NCI-H2196 treated with DMSO at 0.1 percent for 48 hours (cell line): ENCODE measurements at regions not wholly inside any gene's neighbourhood (a gene's known extent, or its start where the extent isn't known, plus 50 kb on each side); places are given as distances from the start of the nearest gene placed in this dataset.

Experiments
- DNase-seq: peaks from one replicate; lab custom pipeline; 2025; ENCODE audit not compliant: unreplicated experiment; lab: John Stamatoyannopoulos, UW

DNA sequence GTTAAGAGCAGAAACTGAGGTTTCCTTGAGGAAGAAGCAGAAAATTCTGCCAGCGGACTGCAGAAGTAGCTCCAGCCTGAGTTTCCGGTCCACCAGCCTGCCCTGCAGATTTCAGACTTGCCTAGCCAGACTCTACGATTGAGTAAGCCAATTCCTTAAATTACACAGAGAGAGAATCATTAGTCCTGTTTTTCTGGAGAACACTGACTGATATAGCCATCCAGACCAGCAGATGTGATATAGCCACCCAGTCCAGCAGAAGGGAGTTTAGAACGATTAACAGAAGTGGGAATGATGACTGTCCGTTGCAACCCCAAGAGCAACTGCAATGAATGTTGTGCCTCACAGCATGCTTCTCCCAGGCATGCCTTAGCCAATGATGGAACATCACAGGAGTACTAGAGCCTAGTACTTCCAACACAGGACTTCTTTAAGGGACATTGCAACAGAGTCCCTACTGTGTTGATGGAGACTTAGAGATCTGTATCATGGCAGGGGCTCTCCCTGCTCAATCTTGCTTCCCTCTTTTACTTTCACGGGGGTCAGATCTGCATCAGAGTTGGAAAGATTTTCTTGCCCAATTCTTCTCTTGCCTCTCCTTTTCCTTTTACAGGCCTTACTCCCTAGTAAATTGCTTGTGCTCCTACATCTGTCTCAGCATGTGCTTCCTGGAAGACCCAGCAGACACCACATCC, 264.6 kb upstream of the CLNK start:
- DNase-seq, result no peak

DNA sequence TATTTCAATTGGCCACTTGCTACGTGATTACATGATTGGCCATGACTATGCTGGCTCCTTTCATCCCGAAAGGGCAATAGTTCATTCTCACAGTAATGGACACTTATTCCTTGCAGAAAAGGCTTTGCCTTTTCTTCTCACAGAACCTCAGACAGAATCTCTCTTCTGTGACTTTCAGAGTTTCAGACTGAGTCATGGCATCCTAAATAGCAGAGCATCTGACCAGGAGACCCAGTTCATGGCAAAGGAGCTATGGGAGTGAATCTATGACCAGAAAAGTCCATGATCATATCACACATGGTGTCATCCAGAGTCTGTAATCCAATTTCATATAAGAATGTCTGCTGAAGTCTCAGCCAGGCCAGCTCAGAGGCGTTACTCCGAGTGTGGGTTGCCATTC, 263.3 kb upstream of the CLNK start:
- DNase-seq, result no peak

DNA sequence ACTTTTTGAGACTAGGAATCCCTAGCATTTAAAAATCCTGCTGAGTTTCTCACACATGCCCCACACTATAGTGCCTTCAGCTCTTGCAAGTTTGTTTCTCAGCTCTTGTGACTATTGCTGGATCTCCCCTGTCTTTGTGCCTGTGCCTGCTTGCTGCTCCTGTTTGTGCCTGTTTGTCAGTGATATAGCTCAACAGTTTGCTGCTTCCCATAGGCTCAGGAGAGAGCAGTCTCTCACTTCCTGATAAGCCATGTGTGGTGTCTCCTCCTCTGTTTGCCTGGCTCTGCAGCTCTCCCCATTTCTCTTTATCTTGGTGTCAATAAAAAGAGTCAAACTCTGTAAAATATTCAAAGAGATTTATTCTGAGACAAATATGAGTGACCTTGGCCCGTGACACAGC, 259.8 kb upstream of the CLNK start:
- no peak for DNase-seq

- DNase-seq, result no peak
These were observed 257.6 kb upstream of the CLNK start for GRCh38 chr4:10942156-10942555.

- DNase-seq, result no peak
These were observed 245.2 kb upstream of the CLNK start for GRCh38 chr4:10929818-10930217.

DNA sequence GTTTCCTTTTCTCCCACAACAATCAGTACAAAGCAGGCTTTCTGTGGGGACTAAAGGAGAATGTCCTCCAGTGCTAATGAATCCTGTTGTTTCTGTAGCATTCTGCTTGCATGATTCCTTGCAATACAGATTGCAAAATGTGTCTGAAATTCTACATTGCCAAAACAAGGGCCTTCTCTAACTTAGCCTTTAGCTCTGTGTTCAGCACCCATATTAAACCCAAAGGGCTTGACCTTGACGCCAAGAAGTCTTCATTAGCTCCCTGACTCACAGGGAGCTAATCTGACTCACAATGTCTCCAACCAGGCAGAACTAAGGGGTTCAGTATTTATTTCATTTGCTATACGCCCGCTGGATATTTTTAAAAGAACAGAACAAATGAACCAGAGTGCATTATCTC, 241.4 kb upstream of the CLNK start:
- DNase-seq, result no peak

DNA sequence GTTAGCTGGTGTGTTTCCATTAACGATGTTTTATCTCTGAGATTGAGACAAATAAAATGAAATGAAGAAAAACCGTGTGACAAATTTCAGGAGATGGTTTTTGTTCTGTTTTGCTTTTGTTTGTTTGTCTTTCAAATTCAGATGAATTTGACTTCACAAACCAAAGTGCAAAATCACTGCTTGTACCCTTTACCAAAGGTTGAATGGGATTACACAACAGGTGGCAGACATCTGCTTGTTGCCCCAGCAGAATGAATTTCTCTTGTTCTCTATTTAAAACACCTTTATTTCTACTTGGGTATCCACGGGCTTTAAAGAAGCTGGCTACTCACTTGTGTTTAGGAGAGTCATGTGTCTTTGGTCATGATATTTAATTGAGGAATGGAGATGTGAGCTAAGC, 239.7 kb upstream of the CLNK start:
- DNase-seq, result no peak

- peak; percentile 65 for DNase-seq
These were observed 233.0 kb upstream of the CLNK start for GRCh38 chr4:10917566-10917965.

GRCh38 chr4:10898072-10898471, 213.5 kb upstream of the CLNK start:
- DNase-seq, result no peak

DNA sequence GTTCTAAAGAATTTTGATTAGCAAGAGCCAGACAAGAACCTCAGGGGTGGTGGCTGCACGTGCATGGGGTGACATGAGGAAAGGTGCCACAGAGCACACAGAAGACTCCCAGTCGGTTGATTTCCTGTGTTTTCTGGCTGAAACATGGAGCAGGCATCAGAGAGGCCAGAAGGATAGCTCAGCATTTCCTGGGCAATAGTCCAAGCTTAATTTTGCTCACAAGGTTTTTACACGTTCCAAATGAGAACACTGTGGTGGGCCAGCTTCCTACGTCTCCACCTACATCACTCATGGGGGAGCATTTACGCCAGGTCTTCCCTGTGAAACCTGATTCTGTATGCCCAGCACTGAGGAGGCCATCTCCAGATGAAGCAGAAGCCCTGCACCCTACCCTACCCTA, 212.5 kb upstream of the CLNK start:
- DNase-seq, result no peak

- DNase-seq, result no peak
These were observed 208.8 kb upstream of the CLNK start for GRCh38 chr4:10893395-10893794.

GRCh38 chr4:10891866-10892265, 207.3 kb upstream of the CLNK start:
- DNase-seq, result no peak

GRCh38 chr4:10889819-10890218, 205.3 kb upstream of the CLNK start:
- no peak for DNase-seq

- DNase-seq, result no peak
These were observed 195.0 kb upstream of the CLNK start for GRCh38 chr4:10879411-10880110.

GRCh38 chr4:10878861-10879260, 194.3 kb upstream of the CLNK start:
- no peak for DNase-seq

DNA sequence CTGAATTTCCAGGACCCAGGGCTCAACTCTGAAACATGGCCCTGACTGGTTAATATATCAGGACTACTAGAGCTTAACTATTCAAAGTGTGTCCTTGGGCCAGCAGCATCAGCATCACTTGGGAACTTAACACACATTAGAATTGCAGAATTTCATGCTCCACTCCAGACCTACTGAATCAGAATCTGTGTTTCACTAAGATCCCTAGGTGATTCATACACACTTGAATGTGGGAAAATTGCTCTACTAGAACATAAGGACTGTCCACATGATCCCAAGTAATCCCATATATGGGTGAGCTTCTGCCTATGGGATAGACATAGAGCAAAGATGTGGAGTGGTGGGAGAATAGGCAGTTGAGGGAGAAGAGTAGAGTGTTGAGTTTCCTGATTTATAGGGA, 192.5 kb upstream of the CLNK start:
- no peak for DNase-seq

DNA sequence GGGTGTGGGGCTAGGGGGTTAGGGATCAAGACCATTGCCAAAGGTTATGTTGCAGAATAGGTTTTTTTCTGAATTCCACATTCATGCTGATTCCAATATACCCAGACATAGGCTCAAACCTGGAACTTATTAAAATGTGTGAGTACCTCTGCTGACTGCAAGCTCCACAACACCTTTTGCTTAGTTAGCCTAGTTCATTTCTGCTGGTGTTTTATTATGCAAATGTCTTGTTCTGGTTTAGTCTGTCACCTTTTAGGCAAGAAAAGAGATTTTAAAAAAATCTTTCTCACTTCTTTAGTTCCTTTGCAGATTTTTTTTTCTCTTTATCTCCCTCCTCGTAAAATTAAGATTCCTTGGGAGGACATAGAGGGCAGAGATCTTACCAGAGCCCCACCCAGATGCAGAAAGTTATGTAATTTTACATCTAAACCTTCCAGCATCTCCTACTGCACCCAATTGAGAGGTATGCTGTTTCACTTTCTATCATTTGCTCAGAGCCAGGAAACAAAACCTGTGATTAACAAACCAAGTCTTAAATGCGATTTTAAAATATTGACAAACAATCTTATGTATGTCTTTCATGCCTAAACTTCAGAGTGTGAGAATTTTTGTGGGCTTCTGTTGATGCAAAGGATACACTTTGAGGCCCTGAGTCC, 190.7 kb upstream of the CLNK start:
- no peak for DNase-seq

GRCh38 chr4:10873809-10874208, 189.2 kb upstream of the CLNK start:
- DNase-seq, result no peak

GRCh38 chr4:10872833-10873517, 188.4 kb upstream of the CLNK start:
- no peak for DNase-seq

- DNase-seq, result no peak
These were observed 182.1 kb upstream of the CLNK start for GRCh38 chr4:10866666-10867065.

- no peak for DNase-seq
These were observed 176.5 kb upstream of the CLNK start for GRCh38 chr4:10861036-10861435.

DNA sequence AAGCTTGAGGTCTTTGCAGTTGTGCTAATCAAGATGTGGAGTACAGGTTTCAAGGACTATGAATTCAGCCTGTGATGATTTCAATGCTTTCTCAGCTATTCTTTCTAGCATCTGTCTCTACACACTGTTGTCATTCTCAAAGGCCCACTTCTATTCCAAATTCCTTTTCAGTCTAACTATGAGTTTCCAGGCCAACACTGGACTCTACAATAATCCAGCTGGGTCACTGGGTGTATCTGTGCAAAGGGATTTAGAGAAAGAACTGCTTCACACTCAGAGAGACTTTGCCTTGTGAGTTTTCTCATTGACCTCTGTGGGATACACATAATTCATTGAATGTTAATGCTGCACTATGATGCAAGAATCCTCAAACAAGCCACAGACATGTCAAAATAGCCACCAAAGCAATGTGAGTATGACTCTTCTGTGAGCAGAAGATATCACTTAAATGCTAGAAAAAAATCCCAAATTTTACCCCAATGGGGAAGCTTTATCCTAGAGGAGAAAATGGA, 171.8 kb upstream of the CLNK start:
- no peak for DNase-seq
